SK-N-MC (cell line): ENCODE measurements at regions not wholly inside any gene's neighbourhood (a gene's known extent, or its start where the extent isn't known, plus 50 kb on each side); places are given as distances from the start of the nearest gene placed in this dataset.

Experiments used
- EZH2 ChIP-seq: fragments of 200-600 bp; sonication (generic); IDR thresholded peaks from one replicate; pipeline ENCODE4 v1.6.1; 2017; ENCODE audit warnings: antibody characterized with exemption
- POLR2AphosphoS5 ChIP-seq: IDR thresholded peaks from 2 replicates; pipeline ENCODE4 v1.6.1; 2012; ENCODE audit warnings: mild to moderate bottlenecking, low read depth, low read length, borderline replicate concordance

DNA sequence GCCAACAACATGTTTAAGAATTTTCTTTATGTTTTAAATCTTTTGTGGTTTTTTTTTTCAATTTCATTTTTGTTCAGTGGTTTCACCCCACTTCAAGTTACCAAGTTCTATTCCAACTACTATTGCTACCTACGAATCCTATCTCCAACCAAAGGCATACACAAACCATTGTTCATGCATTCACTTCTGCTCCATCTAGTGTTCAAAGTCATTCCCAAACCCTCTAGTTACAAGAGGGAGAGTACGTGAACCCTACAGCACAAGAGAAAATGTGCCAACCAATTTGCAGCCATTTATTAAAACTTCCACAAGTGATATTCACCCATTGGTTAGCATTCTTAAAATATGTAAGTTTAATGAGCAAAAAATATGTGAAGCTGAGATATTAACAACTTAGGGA, 295.1 kb upstream of the KYNU start:
- TF ChIP-seq EZH2 (no peak), POLR2AphosphoS5 (no peak)
